ENCODE measurements at regions not wholly inside any gene's neighbourhood (a gene's known extent, or its start where the extent isn't known, plus 50 kb on each side); places are given as distances from the start of the nearest gene placed in this dataset.

DNA sequence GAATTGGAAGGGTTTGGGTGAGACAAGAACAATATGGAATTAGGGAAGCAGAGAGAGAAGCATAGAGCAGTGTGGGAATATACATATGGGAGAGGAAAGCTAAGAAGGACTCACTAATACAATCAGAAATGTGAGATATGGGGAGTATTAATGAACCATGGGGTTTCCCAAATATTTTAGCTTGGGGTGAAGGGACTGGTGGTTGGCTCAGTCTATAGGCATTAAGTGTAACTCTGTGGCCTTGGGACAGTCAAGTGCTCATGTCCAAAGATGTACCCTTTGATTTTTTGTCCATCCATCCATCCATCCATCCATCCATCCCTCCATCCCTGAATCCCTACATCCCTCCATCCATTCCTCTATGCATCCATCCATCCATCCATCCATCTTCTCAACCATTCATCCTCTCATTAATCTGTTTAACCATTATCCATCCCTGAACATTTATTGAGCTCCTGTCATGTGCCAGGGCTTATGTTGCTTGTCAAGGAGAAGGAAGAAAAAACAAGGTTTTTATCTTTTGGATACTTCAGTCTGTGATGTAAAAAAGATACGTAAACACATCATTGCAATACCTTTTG, 263.4 kb upstream of the CHD6 start:
- no TSS peak for BruUV-seq (replicated peaks)
- WGBS (ENCODE audit: low lambda C conversion rate), result 1% methylated on average over 1 of the region's 1 CpG
- Histone ChIP-seq H3K79me2 (ENCODE audit: insufficient read depth, low read length) (no peaks in the 10 kb centered on the region), H3K9ac (ENCODE audit: insufficient read depth, low read depth, low read length) (no peak overlapping the region), H3K4me3 (replicated peaks in 1 of 3; ENCODE audit: insufficient read depth in 1 of 3, low read depth in 2 of 3, low read length in 3 of 3) (no peak overlapping the region), H4K20me1 (ENCODE audit: insufficient read depth, low read length) (no peaks in the 10 kb centered on the region), H3K27ac (ENCODE audit: extremely low read length, insufficient read depth, low read length) (no peak overlapping the region), H3K36me3 (replicated peaks in 1 of 2; ENCODE audit: control insufficient read depth in 1 of 2, insufficient read depth in 2 of 2, low read length in 2 of 2) (no peaks in the 10 kb centered on the region), H3K9me3 (ENCODE audit: low read length) (no peaks in the 10 kb centered on the region), H3K27me3 (ENCODE audit: control insufficient read depth in 1 of 2, insufficient read depth in 2 of 2, low read length in 2 of 2) (no peaks in the 10 kb centered on the region), H2AFZ (ENCODE audit: low read length) (no peak overlapping the region), H3K4me1 (ENCODE audit: insufficient read depth, low read length) (no peaks in the 10 kb centered on the region), H3K4me2 (ENCODE audit: low read depth, low read length) (no peak overlapping the region)
- intact Hi-C loops (cut with micrococcal nuclease; ENCODE audit: unreplicated experiment), result no loop called here
- in situ Hi-C loops (cut with HindIII; ENCODE audit: extremely low pct_ligation_motif_present, low pct_unique_long_range_greater_than_20kb), result no loop called here
- POLR2A ChIA-PET, result no interaction called here
- DNase-seq (ENCODE audit: low spot score), result no peak
- no peak for FAIRE-seq
- ATAC-seq, result no peak
- TF ChIP-seq NR2F6 (IDR thresholded peaks at IDR 0.05) (no peak), NR2F6 (CRISPR knock-in tag; IDR thresholded peaks at IDR 0.05) (no peak), ZNF407 (CRISPR knock-in tag; IDR thresholded peaks at IDR 0.05; ENCODE audit: not compliant biosample characterization) (no peak), HNRNPK (IDR thresholded peaks at IDR 0.05; ENCODE audit: low read depth, low read length, poor library complexity, severe bottlenecking) (peak; percentile 87)
- CTCF ChIA-PET (ENCODE audit: low intra/inter-chr PET ratio, low total read pairs), result no interaction called here
